HEK293T (cell line): ENCODE measurements at regions not wholly inside any gene's neighbourhood (a gene's known extent, or its start where the extent isn't known, plus 50 kb on each side); places are given as distances from the start of the nearest gene placed in this dataset.

Experiments
- BHLHE40 ChIP-seq: fragments of 450-650 bp; IDR thresholded peaks from 2 replicates; pipeline ENCODE4 v1.6.1; 2016; ENCODE audit warnings: mild to moderate bottlenecking, moderate library complexity, borderline replicate concordance
- ELF4 ChIP-seq: fragments of 450-650 bp; IDR thresholded peaks from 2 replicates; pipeline ENCODE4 v1.6.1; 2017; ENCODE audit warnings: antibody characterized with exemption
- FOXA1 ChIP-seq: fragments of 450-650 bp; IDR thresholded peaks from 2 replicates; pipeline ENCODE4 v1.6.1; 2016; ENCODE audit warnings: mild to moderate bottlenecking
- FOXM1 ChIP-seq: fragments of 450-650 bp; IDR thresholded peaks from 2 replicates; pipeline ENCODE4 v1.6.1; 2017; ENCODE audit warnings: mild to moderate bottlenecking, borderline replicate concordance
- HDGF ChIP-seq: fragments of 450-650 bp; IDR thresholded peaks from 2 replicates; pipeline ENCODE4 v1.6.1; 2017; ENCODE audit warnings: antibody characterized with exemption, borderline replicate concordance
- LEF1 ChIP-seq: fragments of 450-650 bp; IDR thresholded peaks from 2 replicates; pipeline ENCODE4 v1.6.1; 2017; ENCODE audit warnings: mild to moderate bottlenecking, borderline replicate concordance
- SUZ12 ChIP-seq: fragments of 450-650 bp; IDR thresholded peaks from 2 replicates; pipeline ENCODE4 v1.6.1; 2016; ENCODE audit warnings: mild to moderate bottlenecking
- TF ChIP-seq, protein P1 (sequence below): fragments of 450-650 bp; IDR thresholded peaks from 2 replicates; pipeline ENCODE4 v1.6.1; 2016

DNA sequence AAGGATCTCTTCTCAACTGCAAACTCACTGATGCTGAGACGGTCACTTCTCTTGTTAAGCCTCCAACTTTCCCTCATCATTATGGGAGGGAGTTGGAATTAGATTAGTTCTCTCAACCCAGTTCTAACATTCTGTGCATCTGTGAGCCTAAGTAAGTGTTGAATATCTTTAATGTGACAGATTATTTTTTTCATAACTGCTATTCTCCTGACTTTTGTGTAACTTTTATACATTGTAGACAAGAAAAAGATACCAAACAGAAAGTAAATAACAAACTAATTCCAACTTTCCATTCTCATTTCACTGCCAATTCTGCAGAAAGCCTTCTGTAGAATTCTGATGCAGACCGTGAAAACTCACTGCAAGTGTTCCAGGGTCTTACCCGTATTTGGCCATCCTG lies 813.5 kb downstream of the TLE4 start:
- TF ChIP-seq, protein P1, sequence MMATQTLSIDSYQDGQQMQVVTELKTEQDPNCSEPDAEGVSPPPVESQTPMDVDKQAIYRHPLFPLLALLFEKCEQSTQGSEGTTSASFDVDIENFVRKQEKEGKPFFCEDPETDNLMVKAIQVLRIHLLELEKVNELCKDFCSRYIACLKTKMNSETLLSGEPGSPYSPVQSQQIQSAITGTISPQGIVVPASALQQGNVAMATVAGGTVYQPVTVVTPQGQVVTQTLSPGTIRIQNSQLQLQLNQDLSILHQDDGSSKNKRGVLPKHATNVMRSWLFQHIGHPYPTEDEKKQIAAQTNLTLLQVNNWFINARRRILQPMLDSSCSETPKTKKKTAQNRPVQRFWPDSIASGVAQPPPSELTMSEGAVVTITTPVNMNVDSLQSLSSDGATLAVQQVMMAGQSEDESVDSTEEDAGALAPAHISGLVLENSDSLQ: no peak
- TF ChIP-seq HDGF: no peak
- TF ChIP-seq FOXM1: no peak
- TF ChIP-seq FOXA1: no peak
- TF ChIP-seq ELF4: no peak
- TF ChIP-seq SUZ12: no peak
- no peak for TF ChIP-seq BHLHE40
- TF ChIP-seq LEF1: no peak
